ENCODE measurements at regions not wholly inside any gene's neighbourhood (a gene's known extent, or its start where the extent isn't known, plus 50 kb on each side); places are given as distances from the start of the nearest gene placed in this dataset.

DNA sequence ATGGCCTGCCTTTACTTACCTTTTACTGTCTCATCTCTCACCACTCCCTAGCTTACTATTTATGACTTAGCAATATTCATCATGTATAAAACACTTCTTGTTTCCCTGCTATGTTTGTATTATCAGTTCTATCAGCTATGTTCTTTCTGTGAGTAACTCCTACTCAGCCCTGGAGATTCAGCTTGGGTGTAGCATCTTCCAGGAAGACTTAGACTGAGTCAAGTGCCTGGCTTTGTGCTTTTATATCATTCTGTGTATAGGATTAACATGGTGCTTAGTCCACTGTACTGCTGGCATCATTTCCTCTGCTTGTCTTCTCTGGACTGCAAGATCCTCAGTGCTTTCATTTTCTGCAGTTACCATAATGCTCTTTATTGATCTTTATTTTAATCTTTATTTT, 257.8 kb downstream of the BTBD3 start (continued):
- TF ChIP-seq, protein P1, sequence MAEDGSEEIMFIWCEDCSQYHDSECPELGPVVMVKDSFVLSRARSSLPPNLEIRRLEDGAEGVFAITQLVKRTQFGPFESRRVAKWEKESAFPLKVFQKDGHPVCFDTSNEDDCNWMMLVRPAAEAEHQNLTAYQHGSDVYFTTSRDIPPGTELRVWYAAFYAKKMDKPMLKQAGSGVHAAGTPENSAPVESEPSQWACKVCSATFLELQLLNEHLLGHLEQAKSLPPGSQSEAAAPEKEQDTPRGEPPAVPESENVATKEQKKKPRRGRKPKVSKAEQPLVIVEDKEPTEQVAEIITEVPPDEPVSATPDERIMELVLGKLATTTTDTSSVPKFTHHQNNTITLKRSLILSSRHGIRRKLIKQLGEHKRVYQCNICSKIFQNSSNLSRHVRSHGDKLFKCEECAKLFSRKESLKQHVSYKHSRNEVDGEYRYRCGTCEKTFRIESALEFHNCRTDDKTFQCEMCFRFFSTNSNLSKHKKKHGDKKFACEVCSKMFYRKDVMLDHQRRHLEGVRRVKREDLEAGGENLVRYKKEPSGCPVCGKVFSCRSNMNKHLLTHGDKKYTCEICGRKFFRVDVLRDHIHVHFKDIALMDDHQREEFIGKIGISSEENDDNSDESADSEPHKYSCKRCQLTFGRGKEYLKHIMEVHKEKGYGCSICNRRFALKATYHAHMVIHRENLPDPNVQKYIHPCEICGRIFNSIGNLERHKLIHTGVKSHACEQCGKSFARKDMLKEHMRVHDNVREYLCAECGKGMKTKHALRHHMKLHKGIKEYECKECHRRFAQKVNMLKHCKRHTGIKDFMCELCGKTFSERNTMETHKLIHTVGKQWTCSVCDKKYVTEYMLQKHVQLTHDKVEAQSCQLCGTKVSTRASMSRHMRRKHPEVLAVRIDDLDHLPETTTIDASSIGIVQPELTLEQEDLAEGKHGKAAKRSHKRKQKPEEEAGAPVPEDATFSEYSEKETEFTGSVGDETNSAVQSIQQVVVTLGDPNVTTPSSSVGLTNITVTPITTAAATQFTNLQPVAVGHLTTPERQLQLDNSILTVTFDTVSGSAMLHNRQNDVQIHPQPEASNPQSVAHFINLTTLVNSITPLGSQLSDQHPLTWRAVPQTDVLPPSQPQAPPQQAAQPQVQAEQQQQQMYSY (CRISPR knock-in tag; IDR thresholded peaks at IDR 0.05), result no peak
- TF ChIP-seq JAZF1 (CRISPR knock-in tag; IDR thresholded peaks at IDR 0.05), result no peak

DNA sequence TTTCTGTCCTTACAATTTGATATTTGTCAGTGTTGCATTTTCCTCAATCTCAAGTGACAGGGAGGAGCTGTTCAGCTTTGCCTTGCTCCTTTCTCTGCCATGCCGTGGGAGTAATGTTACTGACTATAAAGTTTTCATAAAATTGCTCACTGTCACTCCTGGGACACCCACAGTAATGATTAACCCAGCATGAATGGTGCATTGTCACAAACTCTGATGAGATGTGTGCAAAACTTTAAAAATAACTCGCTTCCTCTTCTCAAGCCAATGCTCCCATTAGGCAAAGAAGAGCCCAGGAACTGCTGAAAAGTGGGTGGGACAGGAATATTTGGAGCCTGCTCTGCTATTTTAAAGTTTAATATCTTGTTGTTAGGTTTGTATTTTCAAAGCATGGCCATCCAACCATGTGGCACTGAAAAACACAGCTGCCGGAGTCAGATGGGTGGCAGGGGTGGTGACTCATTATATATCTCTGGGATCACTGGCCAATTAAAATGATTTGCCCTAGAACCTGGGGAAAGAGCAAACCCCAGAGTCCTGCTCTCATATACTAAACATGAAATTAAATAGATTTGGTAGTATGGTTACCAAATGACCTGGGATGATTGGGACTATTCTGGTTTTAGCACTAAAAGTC, 260.1 kb downstream of the BTBD3 start:
- POLR2A ChIA-PET, result no interaction called here
- H3K4me3 Mint-ChIP-seq, result no peak overlapping the region
- ATAC-seq, result no peak
- H3K36me3 Mint-ChIP-seq, result no peaks in the 10 kb centered on the region
- no peak overlapping the region for H3K27ac Mint-ChIP-seq
- H3K4me1 Mint-ChIP-seq, result peaks cover 7% of the 10 kb centered on the region
- TF ChIP-seq, protein P2, sequence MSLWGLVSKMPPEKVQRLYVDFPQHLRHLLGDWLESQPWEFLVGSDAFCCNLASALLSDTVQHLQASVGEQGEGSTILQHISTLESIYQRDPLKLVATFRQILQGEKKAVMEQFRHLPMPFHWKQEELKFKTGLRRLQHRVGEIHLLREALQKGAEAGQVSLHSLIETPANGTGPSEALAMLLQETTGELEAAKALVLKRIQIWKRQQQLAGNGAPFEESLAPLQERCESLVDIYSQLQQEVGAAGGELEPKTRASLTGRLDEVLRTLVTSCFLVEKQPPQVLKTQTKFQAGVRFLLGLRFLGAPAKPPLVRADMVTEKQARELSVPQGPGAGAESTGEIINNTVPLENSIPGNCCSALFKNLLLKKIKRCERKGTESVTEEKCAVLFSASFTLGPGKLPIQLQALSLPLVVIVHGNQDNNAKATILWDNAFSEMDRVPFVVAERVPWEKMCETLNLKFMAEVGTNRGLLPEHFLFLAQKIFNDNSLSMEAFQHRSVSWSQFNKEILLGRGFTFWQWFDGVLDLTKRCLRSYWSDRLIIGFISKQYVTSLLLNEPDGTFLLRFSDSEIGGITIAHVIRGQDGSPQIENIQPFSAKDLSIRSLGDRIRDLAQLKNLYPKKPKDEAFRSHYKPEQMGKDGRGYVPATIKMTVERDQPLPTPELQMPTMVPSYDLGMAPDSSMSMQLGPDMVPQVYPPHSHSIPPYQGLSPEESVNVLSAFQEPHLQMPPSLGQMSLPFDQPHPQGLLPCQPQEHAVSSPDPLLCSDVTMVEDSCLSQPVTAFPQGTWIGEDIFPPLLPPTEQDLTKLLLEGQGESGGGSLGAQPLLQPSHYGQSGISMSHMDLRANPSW (CRISPR knock-in tag; conservative IDR thresholded peaks at IDR 0.05; ENCODE audit: low read depth), result no peak
- no peak for TF ChIP-seq ZNF416 (CRISPR knock-in tag; IDR thresholded peaks at IDR 0.05)
- TF ChIP-seq, protein P3, sequence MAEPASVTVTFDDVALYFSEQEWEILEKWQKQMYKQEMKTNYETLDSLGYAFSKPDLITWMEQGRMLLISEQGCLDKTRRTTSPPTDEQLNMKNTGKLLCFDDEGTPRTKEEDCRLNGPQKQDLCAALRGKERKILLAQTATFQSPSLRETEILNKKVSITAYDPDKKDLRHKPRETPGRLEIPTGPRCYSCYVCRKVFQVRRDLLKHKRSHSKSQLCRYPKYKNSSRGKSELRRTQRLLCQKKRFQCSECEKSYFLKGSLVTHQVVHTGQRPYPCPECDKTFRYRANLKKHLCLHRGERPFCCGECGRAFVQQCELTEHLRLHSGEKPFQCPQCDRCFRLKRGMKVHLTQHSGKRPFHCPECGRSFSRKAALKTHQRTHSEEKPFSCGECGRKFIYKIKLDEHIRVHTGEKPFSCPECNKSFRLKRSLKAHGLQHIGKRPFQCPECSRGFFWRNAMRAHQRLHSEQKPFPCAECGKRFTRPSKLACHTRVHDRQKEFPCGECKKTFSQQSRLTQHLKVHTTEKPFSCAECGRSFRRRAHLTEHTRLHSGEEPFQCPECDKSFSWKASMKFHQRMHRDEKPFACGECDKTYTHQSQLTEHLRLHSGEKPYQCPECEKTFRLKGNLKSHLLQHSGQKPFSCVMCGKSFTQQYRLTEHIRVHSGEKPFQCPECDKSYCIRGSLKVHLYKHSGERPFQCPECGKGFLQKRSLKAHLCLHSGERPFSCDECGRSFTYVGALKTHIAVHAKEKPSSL (CRISPR knock-in tag; conservative IDR thresholded peaks at IDR 0.05), result no peak
- no peaks in the 10 kb centered on the region for H3K9me3 Mint-ChIP-seq
- H3K27me3 Mint-ChIP-seq (ENCODE audit: low read depth), result no peaks in the 10 kb centered on the region
- no peak for DNase-seq (ENCODE audit: low spot score)
- CTCF ChIA-PET, result interaction anchor here (1.2 kb wide), 1 partner anchor 165 kb away, joined by 4 read pairs; no protein-coding TSS in a partner anchor

DNA sequence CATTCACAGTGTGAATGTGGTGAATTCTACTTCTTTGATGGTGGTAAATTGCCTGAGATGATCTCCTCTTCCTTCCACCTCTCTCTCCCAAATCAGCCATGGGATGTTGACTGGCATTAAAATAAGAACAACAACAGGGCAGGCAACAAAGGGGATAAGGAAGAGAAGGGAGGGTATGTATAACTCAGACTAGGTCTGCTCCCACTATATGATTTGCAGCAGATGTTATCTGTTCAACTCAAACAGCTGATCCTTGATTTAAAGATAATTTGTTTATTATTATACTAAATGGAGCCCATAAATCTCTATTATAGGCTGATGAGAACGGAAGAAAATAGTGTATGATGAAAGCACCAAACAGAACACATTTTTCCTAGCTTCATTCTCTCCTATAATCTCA, 262.0 kb downstream of the BTBD3 start:
- Mint-ChIP-seq H3K36me3 (no peaks in the 10 kb centered on the region), H3K4me1 (0 out of 2 replicates have a peak, but pooled peaks cover 2% of the 10 kb centered on the region), H3K4me3 (no peak overlapping the region), H3K27me3 (ENCODE audit: low read depth) (no peaks in the 10 kb centered on the region), H3K27ac (no peak overlapping the region), H3K9me3 (no peaks in the 10 kb centered on the region)
- ChIA-PET POLR2A (no interaction called here), CTCF (no interaction called here)
- no peak for TF ChIP-seq TP53 (CRISPR knock-in tag; IDR thresholded peaks at IDR 0.05)
- no peak for TF ChIP-seq GTF2I (CRISPR knock-in tag; conservative IDR thresholded peaks at IDR 0.05)
- TF ChIP-seq OVOL2 (CRISPR knock-in tag; IDR thresholded peaks at IDR 0.05; ENCODE audit: borderline replicate concordance), result no peak
- TF ChIP-seq TCF7 (CRISPR knock-in tag; IDR thresholded peaks at IDR 0.05; ENCODE audit: low read depth), result no peak
- DNase-seq (ENCODE audit: low spot score), result no peak
- ATAC-seq, result no peak

DNA sequence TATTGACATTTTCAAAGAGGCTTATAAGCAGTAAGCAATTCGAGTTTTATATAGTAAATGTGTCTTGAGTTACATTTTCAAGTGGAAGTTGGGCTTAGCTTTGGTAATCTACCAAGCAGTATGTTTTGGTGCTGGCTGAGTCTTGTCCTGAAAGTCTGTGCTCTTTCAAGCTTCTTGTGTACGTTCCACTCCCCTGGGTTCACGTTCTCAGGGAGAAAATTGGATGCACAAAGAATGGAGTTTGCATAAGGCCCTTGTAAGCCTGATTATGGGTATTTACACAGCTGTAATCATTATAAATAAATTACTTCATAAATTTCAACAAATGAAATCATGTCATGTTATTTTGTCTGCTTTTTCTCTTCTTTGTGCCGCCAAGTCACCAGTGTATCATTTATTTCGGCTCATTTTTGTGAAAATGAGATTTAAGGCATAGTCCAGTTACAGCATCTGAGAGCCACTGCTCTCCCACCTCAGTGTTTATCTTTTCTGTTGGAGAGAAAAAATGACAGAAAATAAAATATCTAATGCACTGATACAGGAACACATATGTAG, 262.5 kb downstream of the BTBD3 start:
- POLR2A ChIA-PET, result no interaction called here
- no peak for DNase-seq (ENCODE audit: low spot score)
- CTCF ChIA-PET, result no interaction called here
- no peak for ATAC-seq
- H3K27ac Mint-ChIP-seq, result no peak overlapping the region
- H3K4me3 Mint-ChIP-seq, result no peak overlapping the region
- H3K36me3 Mint-ChIP-seq, result no peaks in the 10 kb centered on the region
- H3K27me3 Mint-ChIP-seq (ENCODE audit: low read depth), result no peaks in the 10 kb centered on the region
- H3K4me1 Mint-ChIP-seq, result no peaks in the 10 kb centered on the region
- H3K9me3 Mint-ChIP-seq, result no peaks in the 10 kb centered on the region
- TF ChIP-seq, protein P4, sequence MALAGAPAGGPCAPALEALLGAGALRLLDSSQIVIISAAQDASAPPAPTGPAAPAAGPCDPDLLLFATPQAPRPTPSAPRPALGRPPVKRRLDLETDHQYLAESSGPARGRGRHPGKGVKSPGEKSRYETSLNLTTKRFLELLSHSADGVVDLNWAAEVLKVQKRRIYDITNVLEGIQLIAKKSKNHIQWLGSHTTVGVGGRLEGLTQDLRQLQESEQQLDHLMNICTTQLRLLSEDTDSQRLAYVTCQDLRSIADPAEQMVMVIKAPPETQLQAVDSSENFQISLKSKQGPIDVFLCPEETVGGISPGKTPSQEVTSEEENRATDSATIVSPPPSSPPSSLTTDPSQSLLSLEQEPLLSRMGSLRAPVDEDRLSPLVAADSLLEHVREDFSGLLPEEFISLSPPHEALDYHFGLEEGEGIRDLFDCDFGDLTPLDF (CRISPR knock-in tag; IDR thresholded peaks at IDR 0.05), result no peak
- TF ChIP-seq TCF7 (CRISPR knock-in tag; IDR thresholded peaks at IDR 0.05; ENCODE audit: low read depth) (no peak), NR3C1 (CRISPR knock-in tag; conservative IDR thresholded peaks at IDR 0.05; ENCODE audit: low read depth) (no peak), ZNF138 (CRISPR knock-in tag; conservative IDR thresholded peaks at IDR 0.05) (no peak), MXD4 (CRISPR knock-in tag; IDR thresholded peaks at IDR 0.05; ENCODE audit: borderline replicate concordance) (no peak)
- TF ChIP-seq, protein P5, sequence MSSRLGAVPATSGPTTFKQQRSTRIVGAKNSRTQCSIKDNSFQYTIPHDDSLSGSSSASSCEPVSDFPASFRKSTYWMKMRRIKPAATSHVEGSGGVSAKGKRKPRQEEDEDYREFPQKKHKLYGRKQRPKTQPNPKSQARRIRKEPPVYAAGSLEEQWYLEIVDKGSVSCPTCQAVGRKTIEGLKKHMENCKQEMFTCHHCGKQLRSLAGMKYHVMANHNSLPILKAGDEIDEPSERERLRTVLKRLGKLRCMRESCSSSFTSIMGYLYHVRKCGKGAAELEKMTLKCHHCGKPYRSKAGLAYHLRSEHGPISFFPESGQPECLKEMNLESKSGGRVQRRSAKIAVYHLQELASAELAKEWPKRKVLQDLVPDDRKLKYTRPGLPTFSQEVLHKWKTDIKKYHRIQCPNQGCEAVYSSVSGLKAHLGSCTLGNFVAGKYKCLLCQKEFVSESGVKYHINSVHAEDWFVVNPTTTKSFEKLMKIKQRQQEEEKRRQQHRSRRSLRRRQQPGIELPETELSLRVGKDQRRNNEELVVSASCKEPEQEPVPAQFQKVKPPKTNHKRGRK (CRISPR knock-in tag; IDR thresholded peaks at IDR 0.05; ENCODE audit: borderline replicate concordance), result no peak
- TF ChIP-seq, protein P6, sequence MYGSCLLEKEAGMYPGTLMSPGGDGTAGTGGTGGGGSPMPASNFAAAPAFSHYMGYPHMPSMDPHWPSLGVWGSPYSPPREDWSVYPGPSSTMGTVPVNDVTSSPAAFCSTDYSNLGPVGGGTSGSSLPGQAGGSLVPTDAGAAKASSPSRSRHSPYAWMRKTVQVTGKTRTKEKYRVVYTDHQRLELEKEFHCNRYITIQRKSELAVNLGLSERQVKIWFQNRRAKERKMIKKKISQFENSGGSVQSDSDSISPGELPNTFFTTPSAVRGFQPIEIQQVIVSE (CRISPR knock-in tag; IDR thresholded peaks at IDR 0.05; ENCODE audit: borderline replicate concordance), result no peak

Measured in WTC11 (cell line).